Skin epidermis (tissue), 12 donors: ENCODE measurements at regions not wholly inside any gene's neighbourhood (a gene's known extent, or its start where the extent isn't known, plus 50 kb on each side); places are given as distances from the start of the nearest gene placed in this dataset.
"Not testable (repeated sequence)": the region's sequence is repeated elsewhere in the genome, so short reads cannot be mapped to it uniquely, and the experiment has no call there.

Experiments used
- H3K27ac ChIP-seq, 21 experiments: fragments of 200-600 bp; sonication (generic) in 11 of 21; one replicate each; pipeline ENCODE4 v1.5.0; 2020; ENCODE audit warnings: mild to moderate bottlenecking in 3 of 21, inconsistent platforms in 2 of 21, moderate library complexity in 2 of 21
- H3K4me3 ChIP-seq, 7 experiments: fragments of 200-600 bp; sonication (generic) in 2 of 7; one replicate each; pipeline ENCODE4 v1.5.0; 2020; ENCODE audit warnings: inconsistent platforms in 2 of 7, mild to moderate bottlenecking in 2 of 7, moderate library complexity in 1 of 7

- no peak overlapping the region for H3K27ac ChIP-seq
- H3K4me3 ChIP-seq = no peak overlapping the region
Measured at GRCh38 chr3:135392151-135392550, 573.4 kb upstream of the PPP2R3A start.

DNA sequence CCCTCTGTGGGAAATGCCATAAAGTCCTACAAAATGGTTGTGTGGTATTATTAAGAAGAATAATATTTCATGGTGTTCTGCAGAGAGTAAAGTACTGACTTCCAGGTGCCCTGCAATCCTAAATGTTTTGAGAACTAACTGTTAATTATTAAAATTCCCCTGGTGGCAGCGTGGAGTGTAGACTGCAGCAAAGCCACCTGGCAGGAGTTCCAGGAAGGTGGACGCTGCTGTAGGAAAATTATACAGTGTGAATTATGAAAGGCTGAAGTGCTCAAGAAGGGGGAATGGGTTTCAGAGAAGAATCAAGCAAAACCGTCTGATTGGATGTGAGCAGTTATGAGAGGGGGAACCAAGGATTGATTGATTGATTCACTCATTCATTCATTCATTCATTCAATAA lies 572.4 kb upstream of the PPP2R3A start:
- Histone ChIP-seq H3K27ac (no peak overlapping the region), H3K4me3 (no peak overlapping the region)

- no peak overlapping the region for H3K27ac ChIP-seq
- H3K4me3 ChIP-seq = no peak overlapping the region
Measured at GRCh38 chr3:135393898-135394525, 571.5 kb upstream of the PPP2R3A start.

- H3K4me3 ChIP-seq = no peak overlapping the region
Measured at GRCh38 chr3:135412475-135412874, 553.1 kb upstream of the PPP2R3A start.

GRCh38 chr3:135416182-135416581 lies 549.3 kb upstream of the PPP2R3A start:
- no peak overlapping the region for H3K27ac ChIP-seq
- H3K4me3 ChIP-seq = no peak overlapping the region

More at GRCh38 chr3:135412475-135412874, 553.1 kb upstream of the PPP2R3A start:
- H3K27ac ChIP-seq = no peak overlapping the region

DNA sequence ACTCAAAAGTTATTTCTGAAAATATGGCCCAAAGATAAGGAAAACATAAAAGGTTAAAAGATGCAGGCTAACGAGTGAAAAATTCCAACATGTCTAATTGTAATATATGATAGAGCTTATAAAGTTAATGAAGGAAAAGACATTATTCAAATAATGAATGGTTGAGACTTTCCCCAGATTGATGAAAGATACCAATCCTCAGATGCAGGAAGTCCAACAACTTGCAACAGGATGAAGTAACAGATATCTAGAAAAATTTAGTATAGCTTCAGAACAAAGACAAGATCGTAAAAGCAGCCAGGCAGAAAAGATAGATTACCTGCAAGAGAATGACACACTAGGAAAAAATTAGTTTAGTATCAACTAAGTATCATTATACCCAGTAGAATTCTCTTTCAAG lies 546.4 kb upstream of the PPP2R3A start:
- Histone ChIP-seq H3K27ac (no peak overlapping the region), H3K4me3 (no peak overlapping the region)

DNA sequence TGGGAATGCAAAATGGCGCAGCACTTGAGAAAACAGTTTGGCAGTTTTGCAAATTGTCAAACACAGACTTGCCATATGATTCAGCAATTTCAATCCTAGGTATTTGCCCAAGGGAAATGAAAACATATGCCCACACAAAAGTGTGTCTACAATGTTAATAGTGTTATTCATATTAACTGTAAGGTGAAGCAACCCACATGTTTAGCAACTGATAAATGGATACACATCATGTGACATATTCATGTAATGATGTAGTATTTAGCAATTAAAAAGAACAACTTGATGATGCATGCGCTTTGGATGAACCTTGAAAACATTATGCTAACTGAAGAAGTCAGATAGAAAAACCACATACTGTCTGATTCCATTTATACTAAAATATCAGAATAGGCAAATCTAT lies 539.0 kb upstream of the PPP2R3A start:
- H3K27ac ChIP-seq = no peak overlapping the region
- H3K4me3 ChIP-seq = no peak overlapping the region

- Histone ChIP-seq H3K27ac (no peak overlapping the region), H3K4me3 (no peak overlapping the region)
Measured at GRCh38 chr3:135432402-135432801, 533.1 kb upstream of the PPP2R3A start.

- not testable (repeated sequence) for H3K4me3 ChIP-seq, H3K27ac ChIP-seq
Measured at GRCh38 chr3:135438889-135439597, 526.5 kb upstream of the PPP2R3A start.

GRCh38 chr3:135439632-135440031 lies 525.9 kb upstream of the PPP2R3A start:
- H3K27ac ChIP-seq, H3K4me3 ChIP-seq: not testable (repeated sequence)

- no peak overlapping the region for H3K4me3 ChIP-seq
Measured at GRCh38 chr3:135440233-135440632, 525.3 kb upstream of the PPP2R3A start.

DNA sequence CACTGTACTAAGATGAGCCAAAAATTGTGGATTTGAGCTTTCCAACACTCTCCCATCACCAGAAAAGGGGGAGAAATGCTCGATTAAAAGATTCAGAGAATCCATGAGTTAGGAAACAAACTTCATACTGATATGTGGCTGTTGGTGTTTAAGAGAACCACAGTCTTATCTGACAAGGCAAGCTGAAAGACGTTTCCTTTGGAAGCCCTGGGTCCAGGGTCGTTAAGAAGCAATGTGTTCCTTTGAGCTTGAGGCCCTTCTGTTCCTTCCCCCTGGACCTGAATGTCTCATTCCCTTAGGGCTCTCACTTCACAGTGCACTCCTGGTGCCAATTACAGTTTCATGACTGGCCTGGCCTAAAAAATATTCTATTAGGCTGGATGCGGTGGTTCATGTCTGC lies 524.8 kb upstream of the PPP2R3A start:
- Histone ChIP-seq H3K4me3 (no peak overlapping the region), H3K27ac (no peak overlapping the region)

More at GRCh38 chr3:135440233-135440632, 525.3 kb upstream of the PPP2R3A start:
- H3K27ac ChIP-seq = no peak overlapping the region

DNA sequence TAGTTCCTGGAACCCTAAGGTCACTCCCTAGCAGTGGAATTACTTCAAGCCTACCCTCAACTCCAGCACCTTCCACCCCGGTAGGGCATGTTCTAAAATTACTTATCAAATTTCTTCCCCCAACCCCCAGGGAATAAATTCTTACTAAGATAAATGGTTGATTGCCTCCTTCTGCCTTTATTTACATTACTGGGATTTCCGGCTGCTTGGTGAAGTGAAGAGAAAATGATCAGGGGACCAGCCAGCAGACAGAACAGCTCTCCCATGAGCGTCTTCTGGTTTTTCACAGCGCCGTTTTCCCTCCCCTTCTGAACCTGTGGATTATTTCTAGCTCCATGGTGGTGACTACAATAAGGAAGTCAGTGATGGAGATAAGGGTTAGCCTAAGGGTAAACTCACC lies 521.5 kb upstream of the PPP2R3A start:
- Histone ChIP-seq H3K27ac (no peak overlapping the region), H3K4me3 (no peak overlapping the region)

GRCh38 chr3:135447483-135447882 lies 518.0 kb upstream of the PPP2R3A start:
- H3K27ac ChIP-seq = no peak overlapping the region
- no peak overlapping the region for H3K4me3 ChIP-seq

- Histone ChIP-seq H3K4me3 (no peak overlapping the region), H3K27ac (no peak overlapping the region)
Measured at GRCh38 chr3:135448520-135448919, 517.0 kb upstream of the PPP2R3A start.

- Histone ChIP-seq H3K27ac (no peak overlapping the region), H3K4me3 (no peak overlapping the region)
Measured at GRCh38 chr3:135449046-135449445, 516.5 kb upstream of the PPP2R3A start.

DNA sequence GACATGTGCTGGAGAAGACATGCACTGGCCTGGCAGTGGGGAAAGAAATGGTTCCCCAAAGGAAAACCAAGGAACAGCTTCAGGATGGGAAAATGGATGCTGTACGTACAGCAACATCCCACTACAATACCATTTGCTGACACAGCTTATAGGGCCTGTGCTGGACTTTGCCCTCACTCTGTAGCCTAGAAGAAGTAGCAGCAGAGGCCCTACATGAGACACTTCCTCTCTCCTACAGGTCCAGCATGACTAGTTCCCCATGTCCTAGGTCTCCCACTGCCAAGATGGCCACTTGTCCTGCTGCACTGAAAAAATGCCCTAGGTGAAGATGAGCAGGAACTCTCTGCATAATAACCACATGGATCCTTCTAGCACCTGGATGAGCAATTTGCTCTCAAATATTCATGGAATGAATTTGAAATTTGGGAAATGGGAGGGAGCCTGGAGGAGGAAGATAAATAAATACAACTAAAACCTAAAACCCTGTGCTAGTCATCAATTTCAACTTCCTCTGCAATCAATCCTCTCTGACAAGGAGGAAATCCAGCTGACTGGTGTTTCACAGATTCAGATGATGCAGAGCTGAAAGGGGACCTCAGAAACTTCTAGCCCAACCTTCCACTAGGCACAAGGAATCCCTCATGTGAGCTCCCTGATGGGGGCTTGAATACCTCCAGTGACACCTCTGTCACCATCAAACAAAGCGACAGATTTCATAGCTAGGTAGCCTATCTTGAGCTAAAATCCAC lies 514.3 kb upstream of the PPP2R3A start:
- H3K4me3 ChIP-seq = no peak overlapping the region
- H3K27ac ChIP-seq = no peak overlapping the region

GRCh38 chr3:135452881-135453280 lies 512.6 kb upstream of the PPP2R3A start:
- H3K27ac ChIP-seq = no peak overlapping the region
- no peak overlapping the region for H3K4me3 ChIP-seq

DNA sequence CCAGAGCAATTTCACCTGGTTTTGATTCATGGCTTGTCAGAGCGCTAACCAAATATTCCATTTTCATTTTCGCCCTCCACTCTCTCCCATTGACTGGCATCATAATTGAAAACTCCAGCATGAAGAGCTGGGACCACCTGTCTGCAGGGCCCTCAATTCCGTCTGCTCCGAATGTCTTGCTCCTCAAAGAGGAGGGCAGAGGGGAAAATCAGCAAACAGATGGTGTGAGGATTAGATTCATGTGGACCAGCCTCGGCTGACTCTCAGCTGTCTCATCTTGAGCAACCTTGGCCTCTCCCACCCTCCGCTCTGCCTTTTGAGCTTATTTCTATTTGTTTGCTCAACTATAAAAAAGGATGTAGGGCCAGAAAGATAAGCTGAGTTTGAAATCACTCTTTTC lies 512.2 kb upstream of the PPP2R3A start:
- Histone ChIP-seq H3K4me3 (no peak overlapping the region), H3K27ac (no peak overlapping the region)

- Histone ChIP-seq H3K4me3 (no peak overlapping the region), H3K27ac (no peak overlapping the region)
Measured at GRCh38 chr3:135454890-135455289, 510.6 kb upstream of the PPP2R3A start.
